Vagina (tissue), 2 donors: ENCODE measurements at regions not wholly inside any gene's neighbourhood (a gene's known extent, or its start where the extent isn't known, plus 50 kb on each side); places are given as distances from the start of the nearest gene placed in this dataset.

Source experiments
- DNase-seq, 2 donors: peaks; one replicate each; pipeline ENCODE4 v3.0.0-alpha.2; 2017; ENCODE audit errors: extremely low spot score in 2 of 2
- H3K27ac ChIP-seq: fragments of 200-600 bp; sonication (generic); one replicate; pipeline ENCODE4 v1.5.1; 2019
- H3K27me3 ChIP-seq: fragments of 200-600 bp; sonication (generic); one replicate; pipeline ENCODE4 v1.5.1; 2019
- H3K36me3 ChIP-seq, 2 donors: fragments of 200-600 bp; sonication (generic); one replicate each; pipeline ENCODE4 v1.5.1; 2017 to 2019
- H3K4me1 ChIP-seq: fragments of 200-600 bp; sonication (generic); one replicate; pipeline ENCODE4 v1.5.1; 2019
- H3K4me3 ChIP-seq, 2 donors: fragments of 200-600 bp; sonication (generic); 1 replicate in 1 of 2; 2 replicates in 1 of 2; pipeline ENCODE4 v1.5.1; 2016 to 2019
- H3K9me3 ChIP-seq: fragments of 200-600 bp; sonication (generic); one replicate; pipeline ENCODE4 v1.5.1; 2019
- CTCF ChIP-seq, 3 experiments: fragments of 450-650 bp in 2 of 3; fragments of 200-600 bp in 1 of 3; sonication (generic) in 1 of 3; IDR thresholded peaks; one replicate each; pipeline ENCODE4 v1.5.1; 2017 to 2019; ENCODE audit warnings: antibody characterized with exemption in 3 of 3, mild to moderate bottlenecking in 2 of 3, moderate library complexity in 2 of 3
- POLR2A ChIP-seq, 2 donors: fragments of 450-650 bp; IDR thresholded peaks; one replicate each; pipeline ENCODE4 v1.6.1; 2017; ENCODE audit warnings: antibody characterized with exemption in 2 of 2, mild to moderate bottlenecking in 2 of 2, moderate library complexity in 2 of 2
- POLR2AphosphoS5 ChIP-seq, 2 donors: sonication (generic); formaldehyde crosslinking; IDR thresholded peaks; one replicate each; pipeline ENCODE4 v1.9.0; 2017; ENCODE audit warnings: antibody characterized with exemption in 2 of 2, mild to moderate bottlenecking in 2 of 2, low read depth in 1 of 2; ENCODE audit not compliant: insufficient read depth in 1 of 2
- intact Hi-C: fragments of 100-400 bp; cut with DNase I; formaldehyde crosslinking; loops from one replicate; pipeline ENCODE4 v1.15.1; 2023

DNA sequence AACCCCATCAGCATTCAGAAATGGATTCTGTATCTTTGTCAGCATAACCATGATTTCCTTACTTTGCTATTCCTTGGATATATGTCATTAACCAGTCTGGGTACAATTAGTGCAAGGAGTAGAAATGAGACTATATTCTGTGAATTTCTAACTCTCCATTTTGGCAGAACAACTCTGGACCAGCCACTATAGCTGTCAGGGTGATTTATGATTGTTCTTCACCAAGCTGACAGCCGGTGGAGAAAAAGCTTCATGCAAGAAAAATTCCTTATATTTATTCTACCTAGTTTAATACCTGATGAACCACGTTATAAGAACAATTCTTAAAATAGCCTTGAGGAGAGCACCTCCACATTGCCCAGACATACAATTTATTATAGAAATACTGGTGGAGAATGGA, 431.2 kb upstream of the TCF4 start:
- H3K4me3 ChIP-seq, result no peak overlapping the region
- no peaks in the 10 kb centered on the region for H3K36me3 ChIP-seq
- intact Hi-C loops, result no loop called here
- DNase-seq, result no peak
- no peaks in the 10 kb centered on the region for H3K4me1 ChIP-seq
- no peak for TF ChIP-seq POLR2A (IDR thresholded peaks at IDR 0.05)
- TF ChIP-seq POLR2AphosphoS5 (IDR thresholded peaks at IDR 0.05; ENCODE audit: insufficient read depth in 1 of 2, low read depth in 1 of 2), result no peak
- TF ChIP-seq CTCF (IDR thresholded peaks at IDR 0.05), result no peak
- no peaks in the 10 kb centered on the region for H3K9me3 ChIP-seq
- H3K27ac ChIP-seq, result no peak overlapping the region
- H3K27me3 ChIP-seq, result no peaks in the 10 kb centered on the region

- no peaks in the 10 kb centered on the region for H3K27me3 ChIP-seq
- H3K4me3 ChIP-seq, result no peak overlapping the region
- TF ChIP-seq POLR2AphosphoS5 (IDR thresholded peaks at IDR 0.05; ENCODE audit: insufficient read depth in 1 of 2, low read depth in 1 of 2) (no peak), CTCF (IDR thresholded peaks at IDR 0.05) (no peak), POLR2A (IDR thresholded peaks at IDR 0.05) (no peak)
- H3K4me1 ChIP-seq, result no peaks in the 10 kb centered on the region
- DNase-seq, result no peak
- no peaks in the 10 kb centered on the region for H3K36me3 ChIP-seq
- intact Hi-C loops, result no loop called here
- H3K27ac ChIP-seq, result no peak overlapping the region
- no peaks in the 10 kb centered on the region for H3K9me3 ChIP-seq
These were observed 421.4 kb upstream of the TCF4 start for GRCh38 chr18:56009411-56009810.

DNA sequence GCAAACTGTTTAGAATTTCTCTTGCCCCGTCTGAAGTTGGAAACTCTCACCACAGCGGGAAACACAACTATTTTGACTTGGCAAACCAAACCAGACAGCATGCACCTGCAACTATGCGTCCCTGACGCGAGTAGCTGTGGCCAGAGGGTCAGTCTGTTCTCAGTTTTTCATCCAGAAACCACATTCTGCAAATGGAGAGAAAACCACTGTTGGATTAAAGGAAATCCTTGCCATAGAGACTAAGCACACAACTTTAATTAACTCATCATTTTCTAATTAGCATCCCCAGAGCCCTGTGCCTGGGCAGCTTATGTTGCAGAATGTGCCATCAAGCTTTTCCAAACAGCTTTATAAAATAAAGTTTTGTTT, 415.7 kb upstream of the TCF4 start:
- intact Hi-C loops, result no loop called here
- Histone ChIP-seq H3K27me3 (no peaks in the 10 kb centered on the region), H3K27ac (no peak overlapping the region), H3K4me1 (peaks cover 6% of the 10 kb centered on the region), H3K36me3 (no peaks in the 10 kb centered on the region), H3K4me3 (no peak overlapping the region), H3K9me3 (no peaks in the 10 kb centered on the region)
- TF ChIP-seq CTCF (IDR thresholded peaks at IDR 0.05) (no peak), POLR2A (IDR thresholded peaks at IDR 0.05) (no peak), POLR2AphosphoS5 (IDR thresholded peaks at IDR 0.05; ENCODE audit: insufficient read depth in 1 of 2, low read depth in 1 of 2) (no peak)
- no peak for DNase-seq

DNA sequence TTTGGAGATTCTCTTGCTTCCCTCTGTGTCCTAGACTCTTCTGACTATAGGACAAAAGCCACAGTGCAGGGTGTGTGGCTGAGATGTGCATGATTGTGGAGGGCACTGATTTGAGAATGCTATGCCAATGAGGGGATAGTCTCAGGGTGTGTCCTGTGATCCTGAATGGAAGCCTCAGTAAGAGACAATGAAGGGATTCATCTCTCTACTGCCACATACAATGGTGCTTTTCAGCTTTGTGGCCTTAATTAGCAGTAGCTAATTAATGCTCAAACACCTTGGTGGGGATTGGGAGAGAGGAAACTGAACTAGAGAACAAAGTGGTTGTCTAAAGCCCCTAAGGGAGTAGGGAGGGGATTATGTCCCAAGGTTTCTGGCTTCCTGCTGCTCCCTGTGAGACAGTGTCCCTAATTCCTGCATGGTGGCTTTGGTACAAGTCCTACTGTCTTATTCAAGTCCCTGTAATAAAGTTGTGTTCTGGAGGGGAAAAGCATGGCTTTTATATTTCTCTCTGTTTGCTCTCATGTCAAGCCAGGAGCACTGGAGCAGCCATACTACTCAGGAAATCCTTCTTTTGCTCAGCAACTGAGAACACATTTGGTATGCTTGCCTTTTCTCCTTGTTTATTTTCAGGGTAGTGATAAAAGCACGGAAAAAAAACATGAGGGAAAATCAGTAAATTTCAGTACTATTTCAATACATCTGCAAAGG, 415.2 kb upstream of the TCF4 start:
- H3K4me3 ChIP-seq, result no peak overlapping the region
- no peak for DNase-seq
- no peaks in the 10 kb centered on the region for H3K9me3 ChIP-seq
- H3K27ac ChIP-seq, result no peak overlapping the region
- peaks cover 11% of the 10 kb centered on the region for H3K4me1 ChIP-seq
- H3K27me3 ChIP-seq, result no peaks in the 10 kb centered on the region
- no peaks in the 10 kb centered on the region for H3K36me3 ChIP-seq
- intact Hi-C loops, result no loop called here
- TF ChIP-seq CTCF (IDR thresholded peaks at IDR 0.05) (no peak), POLR2AphosphoS5 (IDR thresholded peaks at IDR 0.05; ENCODE audit: insufficient read depth in 1 of 2, low read depth in 1 of 2) (no peak), POLR2A (IDR thresholded peaks at IDR 0.05) (no peak)

GRCh38 chr18:56001576-56001975, 413.6 kb upstream of the TCF4 start:
- no peak for DNase-seq
- Histone ChIP-seq H3K9me3 (no peaks in the 10 kb centered on the region), H3K4me3 (no peak overlapping the region), H3K27ac (no peak overlapping the region), H3K27me3 (no peaks in the 10 kb centered on the region), H3K36me3 (no peaks in the 10 kb centered on the region), H3K4me1 (peaks cover 27% of the 10 kb centered on the region)
- intact Hi-C loops, result no loop called here
- TF ChIP-seq POLR2A (IDR thresholded peaks at IDR 0.05), result no peak
- no peak for TF ChIP-seq CTCF (IDR thresholded peaks at IDR 0.05)
- TF ChIP-seq POLR2AphosphoS5 (IDR thresholded peaks at IDR 0.05; ENCODE audit: insufficient read depth in 1 of 2, low read depth in 1 of 2), result no peak
